CD14-positive monocyte (primary cell): ENCODE measurements at regions not wholly inside any gene's neighbourhood (a gene's known extent, or its start where the extent isn't known, plus 50 kb on each side); places are given as distances from the start of the nearest gene placed in this dataset.

Source experiments
- DNase-seq, 3 donors: peaks; one replicate each; pipeline ENCODE4 v3.0.0-alpha.2; 2011 to 2022
- H2AFZ ChIP-seq: 2 replicates; pipeline ENCODE4 v1.6.0; 2012; ENCODE audit warnings: mild to moderate bottlenecking, low read depth, low read length, inconsistent platforms; ENCODE audit not compliant: insufficient read depth, poor library complexity, severe bottlenecking
- H3K27ac ChIP-seq, 2 donors: 1 replicate in 1 of 2; 2 replicates in 1 of 2; pipeline ENCODE4 v1.5.1; 2012 to 2013; ENCODE audit warnings: low read length in 2 of 2, control low read depth in 1 of 2, inconsistent platforms in 1 of 2, low read depth in 1 of 2, mild to moderate bottlenecking in 1 of 2
- H3K27me3 ChIP-seq, 2 donors: one replicate each; pipeline versions ENCODE4 v1.6.0 to v1.6.1; 2011 to 2013; ENCODE audit warnings: low read length in 2 of 2; ENCODE audit not compliant: control insufficient read depth in 2 of 2, insufficient read depth in 2 of 2
- H3K36me3 ChIP-seq, 2 donors: replicated peaks in 1 of 2; 1 replicate in 1 of 2; 2 replicates in 1 of 2; pipeline versions ENCODE4 v1.5.1 to v1.6.1; 2012 to 2013; ENCODE audit warnings: low read length in 2 of 2, control low read depth in 1 of 2, inconsistent platforms in 1 of 2, mild to moderate bottlenecking in 1 of 2; ENCODE audit not compliant: insufficient read depth in 2 of 2, control insufficient read depth in 1 of 2
- H3K4me1 ChIP-seq, 2 donors: 1 replicate in 1 of 2; 2 replicates in 1 of 2; pipeline versions ENCODE4 v1.5.1 to v1.6.1; 2012 to 2013; ENCODE audit warnings: low read length in 2 of 2, control low read depth in 1 of 2, inconsistent platforms in 1 of 2, mild to moderate bottlenecking in 1 of 2, moderate library complexity in 1 of 2; ENCODE audit not compliant: insufficient read depth in 2 of 2, control insufficient read depth in 1 of 2
- H3K4me2 ChIP-seq: replicated peaks from 2 replicates; pipeline ENCODE3; 2012; ENCODE audit warnings: low read length, moderate library complexity, mild to moderate bottlenecking; ENCODE audit not compliant: poor library complexity, severe bottlenecking; ENCODE audit errors: extremely low read depth
- H3K4me3 ChIP-seq, 3 experiments: fragments of 200-600 bp in 1 of 3; sonication (generic) in 1 of 3; replicated peaks in 1 of 3; 1 replicate in 2 of 3; 2 replicates in 1 of 3; pipeline ENCODE4 v1.5.1; 2011 to 2013; ENCODE audit warnings: low read length in 3 of 3, mild to moderate bottlenecking in 3 of 3, control low read depth in 2 of 3, low read depth in 2 of 3, inconsistent platforms in 1 of 3, moderate library complexity in 1 of 3
- H3K79me2 ChIP-seq: 2 replicates; pipeline ENCODE4 v1.6.0; 2012; ENCODE audit warnings: mild to moderate bottlenecking, control low read depth, inconsistent platforms, low read length, moderate library complexity; ENCODE audit not compliant: insufficient read depth
- H3K9ac ChIP-seq: 2 replicates; pipeline ENCODE4 v1.6.0; 2017; ENCODE audit warnings: low read length, mild to moderate bottlenecking; ENCODE audit not compliant: insufficient read depth, poor library complexity, severe bottlenecking
- H3K9me3 ChIP-seq, 2 donors: replicated peaks in 1 of 2; 1 replicate in 1 of 2; 2 replicates in 1 of 2; pipeline versions ENCODE4 v1.5.1 to v1.6.1; 2012 to 2013; ENCODE audit warnings: low read length in 2 of 2, control low read depth in 1 of 2; ENCODE audit not compliant: control insufficient read depth in 1 of 2, insufficient read depth in 1 of 2
- H4K20me1 ChIP-seq: 2 replicates; pipeline ENCODE4 v1.6.0; 2012; ENCODE audit warnings: mild to moderate bottlenecking, low read length, control low read depth, moderate library complexity; ENCODE audit not compliant: insufficient read depth
- H3K27ac Mint-ChIP-seq, 7 donors: one replicate each; pipeline ENCODE4 v1.8.0; 2020; ENCODE audit warnings: mild to moderate bottlenecking in 7 of 7, mixed read lengths in 7 of 7, moderate library complexity in 6 of 7, inconsistent platforms in 2 of 7
- H3K27me3 Mint-ChIP-seq, 3 donors: one replicate each; pipeline ENCODE4 v1.8.0; 2021 to 2022; ENCODE audit warnings: low read depth in 3 of 3, mild to moderate bottlenecking in 3 of 3, mixed read lengths in 3 of 3, moderate library complexity in 3 of 3, inconsistent platforms in 1 of 3
- H3K36me3 Mint-ChIP-seq, 2 donors: one replicate each; pipeline ENCODE4 v1.8.0; 2020; ENCODE audit warnings: mixed read lengths in 2 of 2, inconsistent platforms in 1 of 2, mild to moderate bottlenecking in 1 of 2
- H3K4me1 Mint-ChIP-seq: one replicate; pipeline ENCODE4 v1.8.0; 2020; ENCODE audit warnings: mild to moderate bottlenecking, mixed read lengths
- H3K4me3 Mint-ChIP-seq, 2 donors: one replicate each; pipeline ENCODE4 v1.8.0; 2020; ENCODE audit warnings: mild to moderate bottlenecking in 2 of 2, mixed read lengths in 2 of 2, moderate library complexity in 1 of 2
- H3K9me3 Mint-ChIP-seq, 7 donors: one replicate each; pipeline ENCODE4 v1.8.0; 2020 to 2022; ENCODE audit warnings: mixed read lengths in 7 of 7, mild to moderate bottlenecking in 6 of 7, moderate library complexity in 6 of 7, inconsistent platforms in 2 of 7
- WGBS: methylation state at CpG from one replicate; pipeline ENCODE4 v1.1.5; 2013; ENCODE audit warnings: missing lambda C conversion rate; ENCODE audit not compliant: insufficient coverage; 5-methylcytosine and 5-hydroxymethylcytosine counted together
- intact Hi-C, 2 donors: fragments of 100-400 bp; cut with micrococcal nuclease; formaldehyde crosslinking; loops; one replicate each; pipeline versions ENCODE4 v1.15.0 to v1.15.1; 2023
- TF ChIP-seq, protein P1 (sequence below): fragments of 200-600 bp; IDR thresholded peaks from one replicate; pipeline ENCODE4 v1.8.0; 2022; ENCODE audit warnings: antibody characterized with exemption, mild to moderate bottlenecking

DNA sequence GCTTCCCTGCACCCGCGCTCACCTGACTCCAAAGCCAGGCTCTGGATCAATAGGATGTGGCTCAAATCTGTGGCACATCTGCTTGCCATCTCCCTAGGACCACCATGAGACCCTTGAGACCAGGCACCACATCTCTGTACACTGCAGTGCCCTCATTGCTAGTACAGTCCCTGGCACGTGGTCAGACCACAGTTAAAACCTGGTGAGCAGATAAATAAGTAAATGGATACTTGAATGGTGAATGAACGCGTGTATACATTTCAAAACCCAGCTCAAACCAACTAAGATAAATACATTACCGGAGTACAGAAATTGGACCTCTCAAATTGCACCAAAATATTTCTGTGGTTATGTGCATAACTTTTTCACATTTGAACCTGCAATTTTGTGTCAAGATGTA, 221.2 kb upstream of the IRX4 start:
- no peak overlapping the region for H3K27ac Mint-ChIP-seq
- H3K36me3 Mint-ChIP-seq: no peaks in the 10 kb centered on the region
- H3K27me3 ChIP-seq: no peaks in the 10 kb centered on the region
- WGBS: 100% methylated on average over 2 of the region's 6 CpGs
- no peaks in the 10 kb centered on the region for H4K20me1 ChIP-seq
- no peak overlapping the region for H2AFZ ChIP-seq
- no peaks in the 10 kb centered on the region for H3K36me3 ChIP-seq
- no peak overlapping the region for H3K27ac ChIP-seq
- H3K4me3 Mint-ChIP-seq: no peak overlapping the region
- intact Hi-C loops: no loop called here
- peaks cover 5 to 11% of the 10 kb centered on the region in 2 donors for H3K9me3 ChIP-seq
- no peaks in the 10 kb centered on the region for H3K4me1 ChIP-seq
- DNase-seq: no peak
- H3K79me2 ChIP-seq: no peaks in the 10 kb centered on the region
- peaks cover 0 to 2% (median 0%) of the 10 kb centered on the region in 3 donors for H3K27me3 Mint-ChIP-seq
- H3K4me1 Mint-ChIP-seq: no peaks in the 10 kb centered on the region
- no peak overlapping the region for H3K9ac ChIP-seq
- H3K4me3 ChIP-seq: no peak overlapping the region
- TF ChIP-seq, protein P1, sequence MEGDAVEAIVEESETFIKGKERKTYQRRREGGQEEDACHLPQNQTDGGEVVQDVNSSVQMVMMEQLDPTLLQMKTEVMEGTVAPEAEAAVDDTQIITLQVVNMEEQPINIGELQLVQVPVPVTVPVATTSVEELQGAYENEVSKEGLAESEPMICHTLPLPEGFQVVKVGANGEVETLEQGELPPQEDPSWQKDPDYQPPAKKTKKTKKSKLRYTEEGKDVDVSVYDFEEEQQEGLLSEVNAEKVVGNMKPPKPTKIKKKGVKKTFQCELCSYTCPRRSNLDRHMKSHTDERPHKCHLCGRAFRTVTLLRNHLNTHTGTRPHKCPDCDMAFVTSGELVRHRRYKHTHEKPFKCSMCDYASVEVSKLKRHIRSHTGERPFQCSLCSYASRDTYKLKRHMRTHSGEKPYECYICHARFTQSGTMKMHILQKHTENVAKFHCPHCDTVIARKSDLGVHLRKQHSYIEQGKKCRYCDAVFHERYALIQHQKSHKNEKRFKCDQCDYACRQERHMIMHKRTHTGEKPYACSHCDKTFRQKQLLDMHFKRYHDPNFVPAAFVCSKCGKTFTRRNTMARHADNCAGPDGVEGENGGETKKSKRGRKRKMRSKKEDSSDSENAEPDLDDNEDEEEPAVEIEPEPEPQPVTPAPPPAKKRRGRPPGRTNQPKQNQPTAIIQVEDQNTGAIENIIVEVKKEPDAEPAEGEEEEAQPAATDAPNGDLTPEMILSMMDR: no peak
- peaks cover 2 to 10% (median 4%) of the 10 kb centered on the region in 7 donors for H3K9me3 Mint-ChIP-seq
- H3K4me2 ChIP-seq: no peak overlapping the region

DNA sequence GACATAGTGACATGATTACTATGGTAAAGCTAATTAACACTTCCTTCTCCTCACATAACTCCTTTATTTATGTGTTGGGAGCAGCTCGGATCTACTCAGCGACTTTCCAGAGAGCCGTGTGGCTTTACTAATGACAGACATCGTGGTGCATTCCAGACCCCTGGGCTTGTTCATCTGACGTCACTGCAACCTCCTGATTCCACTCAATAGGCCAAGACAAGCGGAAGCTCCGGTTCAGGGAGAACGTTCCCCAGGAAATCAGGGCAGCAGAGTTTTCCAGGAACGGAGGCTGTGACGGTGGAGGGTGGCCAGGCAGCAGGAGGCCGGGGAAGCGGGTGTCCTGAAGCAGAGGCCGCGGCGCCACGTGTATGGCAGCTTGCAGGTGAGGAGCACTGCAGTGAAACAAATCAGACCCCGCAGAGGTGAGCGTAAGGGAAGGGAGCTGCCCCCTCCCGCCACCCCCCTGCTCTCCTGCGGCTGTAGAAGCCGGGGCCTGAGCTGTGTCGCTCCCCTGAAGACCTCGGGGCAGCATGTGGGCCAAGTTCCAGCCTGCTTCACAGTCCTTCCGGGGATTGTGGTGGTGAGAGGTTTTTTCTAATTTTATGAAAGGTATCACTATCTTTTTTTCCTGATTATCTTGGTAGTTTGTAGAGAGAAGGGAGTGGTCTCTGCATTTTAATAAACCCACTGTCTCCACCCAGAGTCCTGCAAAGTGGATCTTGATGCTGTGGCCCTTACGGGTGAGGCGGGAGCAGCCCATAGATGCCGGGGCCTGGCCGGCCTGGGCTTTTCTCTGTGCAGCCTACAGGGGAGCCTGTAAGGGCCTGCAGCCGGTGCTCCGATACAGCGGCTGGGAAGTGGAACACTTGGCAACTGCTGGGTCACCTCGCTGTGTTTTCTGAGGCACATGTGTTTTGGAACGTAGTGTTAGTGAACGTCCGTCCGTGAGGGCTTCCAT, 220.4 kb upstream of the IRX4 start:
- Mint-ChIP-seq H3K4me3 (no peak overlapping the region), H3K27ac (peak overlapping the region in 1 of 7 donors; percentile 0), H3K27me3 (peaks cover 0 to 2% (median 0%) of the 10 kb centered on the region in 3 donors), H3K9me3 (peaks cover 2 to 13% (median 5%) of the 10 kb centered on the region in 7 donors), H3K4me1 (no peaks in the 10 kb centered on the region), H3K36me3 (no peaks in the 10 kb centered on the region)
- peaks cover 5 to 11% of the 10 kb centered on the region in 2 donors for H3K9me3 ChIP-seq
- TF ChIP-seq, protein P1: no peak
- H3K9ac ChIP-seq: no peak overlapping the region
- 90% methylated on average over 27 of the region's 36 CpGs for WGBS
- H3K4me2 ChIP-seq: no peak overlapping the region
- H3K4me3 ChIP-seq: no peak overlapping the region
- H2AFZ ChIP-seq: no peak overlapping the region
- intact Hi-C loops: no loop called here
- H3K27ac ChIP-seq: no peak overlapping the region
- DNase-seq: no peak
- H3K27me3 ChIP-seq: no peaks in the 10 kb centered on the region
- H3K4me1 ChIP-seq: no peaks in the 10 kb centered on the region
- H3K79me2 ChIP-seq: no peaks in the 10 kb centered on the region
- no peaks in the 10 kb centered on the region for H3K36me3 ChIP-seq
- no peaks in the 10 kb centered on the region for H4K20me1 ChIP-seq
